GM18505 (cell line): ENCODE measurements at regions not wholly inside any gene's neighbourhood (a gene's known extent, or its start where the extent isn't known, plus 50 kb on each side); places are given as distances from the start of the nearest gene placed in this dataset.
A peak's percentile ranks its signal among the peaks of the same experiment; 100 is the strongest.

Source experiments
- ATAC-seq: cut with Tn5 transposase; IDR thresholded peaks from one replicate; pipeline ENCODE4 v1.9.1; 2021; ENCODE audit not compliant: unreplicated experiment
- POLR2A ChIP-seq: IDR thresholded peaks from 4 replicates; pipeline ENCODE4 v1.6.1; 2011; ENCODE audit warnings: borderline replicate concordance; ENCODE audit not compliant: insufficient read depth, insufficient read length; ENCODE audit errors: extremely low read depth

GRCh38 chr1:244256086-244256676 lies 195.5 kb downstream of the ADSS2 start:
- no peak for TF ChIP-seq POLR2A
- ATAC-seq, result no peak

DNA sequence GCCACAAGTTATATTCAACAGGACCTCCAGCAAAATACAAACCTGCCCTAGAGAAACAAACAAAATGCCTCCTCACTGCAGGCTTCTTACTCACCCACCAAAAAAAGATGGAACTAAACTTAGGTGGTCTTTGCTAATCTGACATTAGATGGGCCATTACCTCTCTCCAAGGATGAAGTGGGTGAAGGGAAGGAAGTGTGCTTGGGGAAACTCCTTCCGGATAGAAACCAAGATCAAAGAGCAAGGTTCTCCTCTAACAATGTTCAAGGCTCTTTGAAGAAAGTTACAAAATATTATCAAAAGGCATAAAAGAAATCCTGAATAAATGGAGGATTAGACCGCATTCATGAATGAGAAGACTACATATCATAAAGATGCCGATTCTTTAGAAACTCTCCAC lies 187.5 kb downstream of the ADSS2 start:
- no peak for TF ChIP-seq POLR2A
- no peak for ATAC-seq

GRCh38 chr1:244265507-244265906 lies 186.2 kb downstream of the ADSS2 start:
- TF ChIP-seq POLR2A, result no peak
- ATAC-seq, result no peak

DNA sequence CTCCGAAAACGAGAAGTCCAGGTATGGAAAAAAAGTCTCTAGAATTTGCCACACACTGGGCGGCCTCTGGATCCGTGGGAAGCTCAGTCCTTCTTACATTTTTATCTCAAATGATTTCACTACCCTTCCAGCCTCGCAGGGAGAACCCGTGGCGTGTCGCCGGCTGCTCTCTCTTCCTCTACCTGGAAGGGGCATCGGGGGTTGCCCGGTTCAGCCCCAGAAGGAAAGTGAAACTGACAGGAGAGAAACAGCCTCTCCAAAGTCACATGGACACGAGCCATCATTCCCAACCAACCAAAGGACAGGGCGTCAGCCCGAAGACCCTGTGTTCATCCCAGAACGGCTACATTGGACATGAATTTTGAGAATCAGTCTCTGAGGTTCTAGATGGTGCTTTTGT lies 182.5 kb downstream of the ADSS2 start:
- no peak for ATAC-seq
- no peak for TF ChIP-seq POLR2A

- no peak for ATAC-seq
- TF ChIP-seq POLR2A, result no peak
Measured at GRCh38 chr1:244271004-244271403, 180.7 kb downstream of the ADSS2 start.

GRCh38 chr1:244271691-244272308 lies 179.9 kb downstream of the ADSS2 start:
- TF ChIP-seq POLR2A, result no peak
- ATAC-seq, result no peak

- TF ChIP-seq POLR2A, result no peak
- ATAC-seq, result peak; percentile 80
Measured at GRCh38 chr1:244272471-244273261, 179.0 kb downstream of the ADSS2 start.

DNA sequence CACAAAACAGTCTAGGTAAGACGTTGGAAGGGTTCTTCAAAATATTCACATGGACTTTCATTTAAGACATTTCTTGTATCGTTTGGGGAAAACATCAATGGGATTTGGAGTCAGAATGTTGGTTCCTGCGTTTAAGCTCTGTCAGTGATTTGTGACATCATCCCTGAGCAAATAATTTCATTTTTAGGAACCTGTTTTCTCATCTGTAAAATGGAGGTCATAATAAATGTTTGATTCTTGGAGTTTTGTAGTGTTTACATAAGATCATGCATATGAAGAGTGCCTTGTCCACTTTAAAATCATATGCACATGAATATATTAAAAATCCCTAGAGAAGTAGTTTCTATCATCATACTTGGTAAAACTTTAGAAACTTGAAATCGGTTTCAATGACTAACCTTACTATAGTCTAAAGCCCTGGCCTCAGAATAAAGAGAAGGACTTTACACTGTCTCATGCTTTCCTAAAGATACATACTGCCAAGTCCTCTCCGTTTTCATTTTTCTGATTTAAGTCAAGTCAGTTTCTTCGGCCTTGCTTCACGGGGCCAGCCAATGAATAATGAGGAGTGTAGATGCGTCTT lies 178.4 kb downstream of the ADSS2 start:
- no peak for TF ChIP-seq POLR2A

GRCh38 chr1:244273845-244274619 lies 177.7 kb downstream of the ADSS2 start:
- no peak for TF ChIP-seq POLR2A
- ATAC-seq, result no peak

More for the DNA sequence above, 178.4 kb downstream of the ADSS2 start:
- no peak for ATAC-seq

- no peak for TF ChIP-seq POLR2A
- no peak for ATAC-seq
Measured at GRCh38 chr1:244276646-244277045, 175.1 kb downstream of the ADSS2 start.

DNA sequence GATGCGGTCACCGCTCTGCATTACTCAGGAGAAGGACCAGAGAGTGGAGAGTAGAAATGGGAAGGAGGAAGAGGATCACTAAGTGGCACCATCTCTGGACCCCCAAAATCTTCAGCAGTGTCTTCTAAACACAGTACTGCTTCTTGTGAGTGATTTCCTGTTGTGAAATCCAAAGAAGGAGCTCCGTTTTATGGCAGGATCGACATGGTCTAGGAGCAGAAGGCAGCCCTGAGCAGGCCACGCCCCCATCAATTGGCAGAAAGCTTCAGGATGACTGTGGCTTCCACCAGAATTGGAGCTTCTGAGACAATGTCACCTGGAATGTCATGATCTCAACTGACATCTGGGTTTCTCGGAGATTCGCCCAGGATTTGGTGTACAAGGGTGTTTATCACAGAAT lies 171.5 kb downstream of the ADSS2 start:
- no peak for ATAC-seq
- TF ChIP-seq POLR2A, result no peak

DNA sequence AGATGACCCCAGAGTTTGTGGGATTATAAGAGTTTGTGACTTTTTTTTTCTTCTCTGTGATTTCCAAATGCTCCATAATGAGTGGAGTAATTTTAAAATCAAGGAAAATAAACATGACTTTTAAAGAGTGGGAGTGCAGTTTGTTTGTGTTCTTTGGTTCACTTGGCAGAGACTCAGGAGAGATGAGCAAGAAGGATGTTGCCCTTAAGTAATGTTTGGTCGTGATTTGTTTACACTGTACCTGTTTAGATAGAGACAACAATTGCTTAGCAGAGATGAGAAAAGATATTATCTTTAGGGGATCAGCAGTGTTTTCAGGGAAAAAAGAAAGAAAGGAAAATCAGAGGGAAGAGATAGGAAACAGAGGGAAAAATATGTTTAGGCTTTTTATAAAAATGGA lies 170.8 kb downstream of the ADSS2 start:
- TF ChIP-seq POLR2A, result no peak
- ATAC-seq, result no peak

- ATAC-seq, result no peak
- no peak for TF ChIP-seq POLR2A
Measured at GRCh38 chr1:244283772-244284171, 167.9 kb downstream of the ADSS2 start.
